CD4-positive, alpha-beta memory T cell (primary cell): ENCODE measurements at regions not wholly inside any gene's neighbourhood (a gene's known extent, or its start where the extent isn't known, plus 50 kb on each side); places are given as distances from the start of the nearest gene placed in this dataset.

Experiments
- CTCF ChIA-PET: fragments of 350-600 bp; sonication (Branson Sonifier 250); formaldehyde crosslinking; loops from one replicate; lab custom pipeline; 2021; ENCODE audit warnings: inconsistent platforms; ENCODE audit not compliant: partially characterized antibody; lab: Charles Lee
- POLR2A ChIA-PET: fragments of 350-600 bp; sonication (Branson Sonifier 250); formaldehyde crosslinking; loops from one replicate; lab custom pipeline; 2021; ENCODE audit not compliant: partially characterized antibody; lab: Charles Lee
- DNase-seq, 5 donors: peaks; one replicate each; pipeline versions ENCODE4 v3.0.0 to v3.0.0-alpha.2; 2020 to 2022; ENCODE audit warnings: mixed read lengths in 1 of 5
- H3K27ac ChIP-seq: one replicate; pipeline ENCODE4 v1.7.0; 2013; ENCODE audit warnings: low read depth, low read length
- H3K27me3 ChIP-seq: 2 replicates; pipeline ENCODE4 v1.7.0; 2013; ENCODE audit warnings: mild to moderate bottlenecking, low read length, moderate library complexity; ENCODE audit not compliant: insufficient read depth
- H3K36me3 ChIP-seq: 2 replicates; pipeline ENCODE4 v1.7.0; 2013; ENCODE audit warnings: mild to moderate bottlenecking, low read length, moderate library complexity; ENCODE audit not compliant: insufficient read depth
- H3K4me1 ChIP-seq: 2 replicates; pipeline ENCODE4 v1.7.0; 2013; ENCODE audit warnings: mild to moderate bottlenecking, low read length, moderate library complexity; ENCODE audit not compliant: insufficient read depth
- H3K4me3 ChIP-seq, 2 donors: one replicate each; pipeline ENCODE4 v1.7.0; 2013; ENCODE audit warnings: low read length in 2 of 2, mild to moderate bottlenecking in 1 of 2
- H3K9me3 ChIP-seq, 2 donors: one replicate each; pipeline ENCODE4 v1.7.0; 2013; ENCODE audit warnings: low read length in 2 of 2, control low read depth in 1 of 2; ENCODE audit not compliant: control insufficient read depth in 1 of 2
- H3K27ac Mint-ChIP-seq, 7 donors: one replicate each; pipeline ENCODE4 v1.8.0; 2020 to 2021; ENCODE audit warnings: mixed read lengths in 7 of 7, mild to moderate bottlenecking in 6 of 7, inconsistent platforms in 3 of 7, moderate library complexity in 3 of 7
- H3K27me3 Mint-ChIP-seq, 2 donors: one replicate each; pipeline ENCODE4 v1.8.0; 2020 to 2021; ENCODE audit warnings: mixed read lengths in 2 of 2
- H3K36me3 Mint-ChIP-seq, 2 donors: one replicate each; pipeline ENCODE4 v1.8.0; 2020 to 2021; ENCODE audit warnings: mixed read lengths in 2 of 2, inconsistent platforms in 1 of 2, mild to moderate bottlenecking in 1 of 2
- H3K4me1 Mint-ChIP-seq, 4 donors: one replicate each; pipeline ENCODE4 v1.8.0; 2020 to 2021; ENCODE audit warnings: mixed read lengths in 4 of 4, mild to moderate bottlenecking in 1 of 4
- H3K4me3 Mint-ChIP-seq, 8 donors: one replicate each; pipeline ENCODE4 v1.8.0; 2020 to 2021; ENCODE audit warnings: mixed read lengths in 8 of 8, mild to moderate bottlenecking in 7 of 8, moderate library complexity in 6 of 8, inconsistent platforms in 3 of 8
- H3K9me3 Mint-ChIP-seq, 8 donors: one replicate each; pipeline ENCODE4 v1.8.0; 2020 to 2021; ENCODE audit warnings: mixed read lengths in 8 of 8, mild to moderate bottlenecking in 5 of 8, inconsistent platforms in 3 of 8, moderate library complexity in 1 of 8
- intact Hi-C: fragments of 100-400 bp; cut with micrococcal nuclease; formaldehyde crosslinking; loops from one replicate; pipeline ENCODE4 v1.15.1; 2023

GRCh38 chr4:23232987-23233386 lies 540.2 kb downstream of the GBA3 start:
- no peak overlapping the region for H3K27ac Mint-ChIP-seq
- no peak for DNase-seq
- Histone ChIP-seq H3K27ac (no peak overlapping the region), H3K4me3 (no peak overlapping the region), H3K4me1 (no peaks in the 10 kb centered on the region), H3K36me3 (no peaks in the 10 kb centered on the region), H3K27me3 (no peaks in the 10 kb centered on the region), H3K9me3 (no peaks in the 10 kb centered on the region)
- intact Hi-C loops: no loop called here
- no peak overlapping the region for H3K4me3 Mint-ChIP-seq
- POLR2A ChIA-PET: no interaction called here
- no peaks in the 10 kb centered on the region for H3K27me3 Mint-ChIP-seq
- no peaks in the 10 kb centered on the region for H3K4me1 Mint-ChIP-seq
- CTCF ChIA-PET: no interaction called here
- peaks cover 0 to 2% (median 0%) of the 10 kb centered on the region in 8 donors for H3K9me3 Mint-ChIP-seq
- no peaks in the 10 kb centered on the region for H3K36me3 Mint-ChIP-seq

GRCh38 chr4:23225564-23225963 lies 532.8 kb downstream of the GBA3 start:
- Mint-ChIP-seq H3K36me3 (no peaks in the 10 kb centered on the region), H3K4me1 (no peaks in the 10 kb centered on the region), H3K9me3 (peaks cover 0 to 4% (median under 1%) of the 10 kb centered on the region in 8 donors), H3K27me3 (no peaks in the 10 kb centered on the region), H3K27ac (no peak overlapping the region), H3K4me3 (no peak overlapping the region)
- H3K4me1 ChIP-seq: no peaks in the 10 kb centered on the region
- ChIA-PET CTCF (no interaction called here), POLR2A (no interaction called here)
- no peaks in the 10 kb centered on the region for H3K9me3 ChIP-seq
- intact Hi-C loops: no loop called here
- DNase-seq: no peak
- H3K27ac ChIP-seq: no peak overlapping the region
- H3K4me3 ChIP-seq: no peak overlapping the region
- H3K36me3 ChIP-seq: no peaks in the 10 kb centered on the region
- H3K27me3 ChIP-seq: no peaks in the 10 kb centered on the region

GRCh38 chr4:23224684-23225420 lies 532.1 kb downstream of the GBA3 start:
- CTCF ChIA-PET: no interaction called here
- Histone ChIP-seq H3K27me3 (no peaks in the 10 kb centered on the region), H3K27ac (no peak overlapping the region), H3K9me3 (no peaks in the 10 kb centered on the region), H3K4me3 (no peak overlapping the region), H3K4me1 (no peaks in the 10 kb centered on the region), H3K36me3 (no peaks in the 10 kb centered on the region)
- POLR2A ChIA-PET: no interaction called here
- DNase-seq: no peak
- H3K9me3 Mint-ChIP-seq: peaks cover 0 to 4% (median under 1%) of the 10 kb centered on the region in 8 donors
- H3K27ac Mint-ChIP-seq: no peak overlapping the region
- no peaks in the 10 kb centered on the region for H3K4me1 Mint-ChIP-seq
- H3K36me3 Mint-ChIP-seq: no peaks in the 10 kb centered on the region
- no peak overlapping the region for H3K4me3 Mint-ChIP-seq
- intact Hi-C loops: no loop called here
- H3K27me3 Mint-ChIP-seq: no peaks in the 10 kb centered on the region

GRCh38 chr4:23220911-23221310 lies 528.2 kb downstream of the GBA3 start:
- no peaks in the 10 kb centered on the region for H3K27me3 ChIP-seq
- POLR2A ChIA-PET: no interaction called here

GRCh38 chr4:23219779-23220408 lies 527.2 kb downstream of the GBA3 start:
- Mint-ChIP-seq H3K27ac (no peak overlapping the region), H3K4me1 (no peaks in the 10 kb centered on the region), H3K36me3 (no peaks in the 10 kb centered on the region), H3K9me3 (peaks cover 0 to 5% (median 0%) of the 10 kb centered on the region in 8 donors), H3K27me3 (no peaks in the 10 kb centered on the region), H3K4me3 (no peak overlapping the region)
- ChIA-PET POLR2A (no interaction called here), CTCF (no interaction called here)
- DNase-seq: no peak
- Histone ChIP-seq H3K4me3 (no peak overlapping the region), H3K27ac (no peak overlapping the region), H3K9me3 (no peaks in the 10 kb centered on the region), H3K27me3 (no peaks in the 10 kb centered on the region), H3K4me1 (no peaks in the 10 kb centered on the region), H3K36me3 (no peaks in the 10 kb centered on the region)
- intact Hi-C loops: no loop called here

More at GRCh38 chr4:23220911-23221310, 528.2 kb downstream of the GBA3 start:
- Mint-ChIP-seq H3K4me1 (no peaks in the 10 kb centered on the region), H3K36me3 (no peaks in the 10 kb centered on the region), H3K4me3 (no peak overlapping the region), H3K9me3 (peaks cover 0 to 5% (median 0%) of the 10 kb centered on the region in 8 donors), H3K27me3 (no peaks in the 10 kb centered on the region), H3K27ac (no peak overlapping the region)
- DNase-seq: no peak
- CTCF ChIA-PET: interaction anchor here (0.7 kb wide), 1 partner anchor 10 kb away, joined by 3 read pairs; no protein-coding TSS in a partner anchor
- H3K9me3 ChIP-seq: no peaks in the 10 kb centered on the region
- intact Hi-C loops: no loop called here
- H3K4me1 ChIP-seq: no peaks in the 10 kb centered on the region
- H3K36me3 ChIP-seq: no peaks in the 10 kb centered on the region
- H3K4me3 ChIP-seq: no peak overlapping the region
- H3K27ac ChIP-seq: no peak overlapping the region

- ChIA-PET CTCF (no interaction called here), POLR2A (no interaction called here)
- H3K4me3 ChIP-seq: no peak overlapping the region
- H3K36me3 Mint-ChIP-seq: no peaks in the 10 kb centered on the region
- no peak overlapping the region for H3K4me3 Mint-ChIP-seq
- H3K4me1 Mint-ChIP-seq: no peaks in the 10 kb centered on the region
- peaks cover 0 to 7% (median 0%) of the 10 kb centered on the region in 8 donors for H3K9me3 Mint-ChIP-seq
- H3K9me3 ChIP-seq: no peaks in the 10 kb centered on the region
- no peaks in the 10 kb centered on the region for H3K4me1 ChIP-seq
- DNase-seq: no peak
- H3K27ac Mint-ChIP-seq: no peak overlapping the region
- intact Hi-C loops: no loop called here
- no peaks in the 10 kb centered on the region for H3K36me3 ChIP-seq
- H3K27ac ChIP-seq: no peak overlapping the region
- no peaks in the 10 kb centered on the region for H3K27me3 Mint-ChIP-seq
- no peaks in the 10 kb centered on the region for H3K27me3 ChIP-seq
Observed at GRCh38 chr4:23213198-23213597, 520.5 kb downstream of the GBA3 start.

GRCh38 chr4:23212558-23212957 lies 519.8 kb downstream of the GBA3 start:
- H3K9me3 Mint-ChIP-seq: peaks cover 0 to 9% (median 0%) of the 10 kb centered on the region in 8 donors
- Histone ChIP-seq H3K4me1 (no peaks in the 10 kb centered on the region), H3K36me3 (no peaks in the 10 kb centered on the region), H3K9me3 (no peaks in the 10 kb centered on the region), H3K4me3 (no peak overlapping the region), H3K27me3 (no peaks in the 10 kb centered on the region), H3K27ac (no peak overlapping the region)
- no peak for DNase-seq
- H3K36me3 Mint-ChIP-seq: no peaks in the 10 kb centered on the region
- ChIA-PET POLR2A (no interaction called here), CTCF (no interaction called here)
- H3K27me3 Mint-ChIP-seq: no peaks in the 10 kb centered on the region
- H3K4me1 Mint-ChIP-seq: no peaks in the 10 kb centered on the region
- intact Hi-C loops: no loop called here
- no peak overlapping the region for H3K4me3 Mint-ChIP-seq
- no peak overlapping the region for H3K27ac Mint-ChIP-seq
